GM19397 (cell line): ENCODE measurements at regions not wholly inside any gene's neighbourhood (a gene's known extent, or its start where the extent isn't known, plus 50 kb on each side); places are given as distances from the start of the nearest gene placed in this dataset.

Experiments used
- ATAC-seq: cut with Tn5 transposase; IDR thresholded peaks from one replicate; pipeline ENCODE4 v1.9.1; 2021; ENCODE audit warnings: mild to moderate bottlenecking, moderate library complexity; ENCODE audit not compliant: unreplicated experiment

GRCh38 chr16:56140645-56141044, 50.6 kb upstream of the GNAO1 start:
- ATAC-seq: no peak

GRCh38 chr16:56137269-56137668, 54.0 kb upstream of the GNAO1 start:
- no peak for ATAC-seq

GRCh38 chr16:56136256-56136655, 55.0 kb upstream of the GNAO1 start:
- ATAC-seq: no peak

- ATAC-seq: no peak
Measured at GRCh38 chr16:56134790-56135189, 56.5 kb upstream of the GNAO1 start.

DNA sequence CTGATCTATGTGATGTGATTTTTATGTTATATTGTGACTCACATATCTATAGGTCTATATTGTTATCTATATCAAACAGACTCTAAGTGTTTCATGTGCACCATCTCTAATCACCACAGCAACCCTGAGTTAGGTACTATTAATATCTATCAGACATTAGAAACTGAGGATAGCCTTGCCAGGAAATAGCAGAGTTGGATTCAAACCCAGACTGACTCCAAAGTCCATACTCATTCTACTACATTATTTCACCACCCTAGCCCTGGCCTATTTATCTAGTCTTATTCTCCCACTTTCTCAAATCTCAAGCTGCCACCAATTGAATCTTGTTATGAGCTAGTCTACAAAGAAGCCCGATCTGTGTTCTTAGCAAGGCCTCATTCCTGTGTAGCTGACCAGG, 65.4 kb upstream of the GNAO1 start:
- no peak for ATAC-seq

GRCh38 chr16:56122251-56122650, 69.0 kb upstream of the GNAO1 start:
- no peak for ATAC-seq

DNA sequence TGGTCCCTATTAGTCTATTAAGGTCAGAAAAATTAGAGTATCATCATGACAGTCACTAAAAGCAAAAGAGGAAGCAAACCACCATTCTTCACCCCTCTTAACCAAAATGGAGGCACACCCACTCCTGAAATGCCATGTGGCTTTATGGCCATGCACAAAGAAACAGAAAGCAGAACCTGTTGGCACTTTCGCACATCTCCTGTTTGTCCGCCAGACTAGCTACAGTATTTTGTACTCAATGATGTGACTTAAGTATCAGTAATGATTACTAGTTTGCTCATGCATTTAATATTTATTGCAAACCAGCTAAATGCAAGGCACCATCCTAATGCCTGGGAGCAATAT, 70.2 kb upstream of the GNAO1 start:
- no peak for ATAC-seq

- ATAC-seq: no peak
Measured at GRCh38 chr16:56120447-56121155, 70.7 kb upstream of the GNAO1 start.

DNA sequence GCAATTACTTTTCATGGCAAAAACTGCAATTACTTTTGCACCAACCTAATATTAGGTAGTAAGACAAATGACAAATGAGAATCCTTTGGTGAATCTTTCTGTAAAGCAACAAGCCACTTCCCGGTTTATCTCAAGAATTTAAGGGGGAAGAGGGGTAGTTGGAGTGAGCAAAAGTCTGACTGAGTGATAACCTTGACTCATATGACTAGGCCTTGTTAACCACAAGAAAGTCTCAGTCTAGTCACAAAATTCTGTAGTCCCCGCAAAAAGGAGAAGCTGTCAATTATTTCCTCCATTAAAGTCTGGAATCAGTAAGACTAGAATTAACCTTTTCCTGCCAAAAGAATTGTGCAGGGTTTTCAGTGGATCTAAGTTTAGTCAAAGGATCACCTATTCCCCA, 72.2 kb upstream of the GNAO1 start:
- ATAC-seq: no peak

- ATAC-seq: no peak
Measured at GRCh38 chr16:56116577-56116964, 74.7 kb upstream of the GNAO1 start.

DNA sequence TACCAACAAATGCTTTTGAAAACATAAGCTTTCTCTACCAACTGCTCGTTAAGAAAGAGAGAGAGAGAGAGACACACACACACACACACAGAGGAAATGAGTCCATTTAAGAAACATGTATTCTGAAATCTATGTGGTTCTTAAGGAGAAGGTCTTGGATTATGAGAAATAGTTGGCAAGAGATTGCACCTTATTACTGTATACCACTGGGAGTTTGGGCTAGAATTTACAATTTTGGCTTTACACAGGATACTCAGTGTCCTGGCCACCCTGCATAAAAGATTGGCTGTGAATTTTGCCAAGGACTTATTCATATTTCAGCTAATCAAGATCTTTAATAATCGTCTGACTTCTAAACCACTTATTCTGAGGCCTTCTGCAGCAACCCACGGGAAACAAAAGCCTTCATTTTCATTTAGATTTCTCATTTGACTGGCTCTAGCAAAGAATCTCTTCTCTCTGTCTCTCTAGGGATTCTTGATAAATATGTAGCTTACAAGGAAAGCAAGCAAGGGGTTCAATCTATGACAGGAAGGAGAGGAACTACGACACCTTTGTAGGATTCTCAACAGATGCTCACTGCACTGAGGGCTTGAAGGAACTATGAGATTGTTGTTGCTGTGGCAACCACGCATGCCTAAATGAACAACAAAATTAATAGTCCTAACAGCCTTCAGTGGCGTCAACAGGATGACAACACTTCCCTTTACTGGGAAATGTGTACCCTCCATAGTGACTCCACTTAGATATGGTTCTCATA, 75.3 kb upstream of the GNAO1 start:
- ATAC-seq: no peak

DNA sequence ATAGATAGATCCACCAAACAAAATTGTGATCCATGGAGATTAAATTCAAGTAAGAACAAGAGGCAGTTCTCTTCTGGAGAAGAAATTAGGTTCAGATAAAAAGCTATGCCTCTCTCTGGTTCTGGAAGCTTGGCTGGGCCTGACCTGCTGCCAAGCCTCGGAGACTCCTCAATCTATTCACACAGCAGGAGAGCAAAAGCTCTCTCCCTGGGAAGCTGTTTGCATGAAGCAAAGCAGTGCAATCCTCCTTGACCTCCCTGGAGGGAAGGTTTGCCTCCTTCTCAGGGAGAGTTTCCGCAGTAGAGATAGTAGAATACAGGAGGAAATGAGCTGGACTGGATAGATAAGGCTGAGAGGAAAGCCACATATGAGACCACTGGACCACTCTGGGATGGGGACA, 78.1 kb upstream of the GNAO1 start:
- no peak for ATAC-seq

- no peak for ATAC-seq
Measured at GRCh38 chr16:56111100-56111499, 80.2 kb upstream of the GNAO1 start.

- ATAC-seq: no peak
Measured at GRCh38 chr16:56109994-56110393, 81.3 kb upstream of the GNAO1 start.

- no peak for ATAC-seq
Measured at GRCh38 chr16:56109205-56109604, 82.1 kb upstream of the GNAO1 start.

DNA sequence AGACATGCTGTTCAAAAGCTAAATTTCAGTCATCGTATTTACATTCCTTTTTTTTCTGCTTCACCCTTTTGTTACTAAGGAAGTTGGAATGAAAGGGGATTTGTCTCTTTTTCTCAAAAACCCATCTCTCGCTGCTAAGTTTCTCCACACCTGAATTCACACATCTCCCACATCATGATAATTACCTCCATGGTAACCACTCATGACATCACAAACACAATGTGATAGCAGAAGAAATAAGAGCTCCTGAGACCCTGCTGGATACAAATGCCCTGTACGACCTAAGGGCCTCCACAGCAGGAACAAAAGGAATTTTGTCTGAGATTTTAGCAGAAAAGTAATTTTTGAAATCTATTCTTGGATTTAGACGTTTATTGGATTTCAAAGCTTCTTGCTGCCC, 82.6 kb upstream of the GNAO1 start:
- ATAC-seq: no peak

DNA sequence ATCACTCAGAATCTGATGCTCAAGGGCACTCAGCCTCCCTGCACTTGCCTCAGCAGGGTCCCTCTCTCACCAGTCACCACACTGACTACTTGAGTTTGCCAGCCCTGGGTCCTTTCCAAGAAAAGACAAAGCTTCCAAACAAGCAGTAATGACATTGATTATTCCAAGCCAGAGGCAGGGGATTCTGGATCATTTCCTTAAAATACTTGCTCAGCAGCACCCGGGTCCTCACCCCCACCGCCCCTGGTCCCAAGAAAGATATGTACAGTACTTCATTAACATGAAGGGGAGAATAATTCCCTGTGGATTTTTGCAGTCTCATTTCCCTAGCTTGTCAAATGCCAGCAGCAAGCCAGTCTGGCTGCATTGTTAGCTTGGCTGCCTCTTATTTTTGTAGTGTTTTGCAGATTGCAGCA, 83.2 kb upstream of the GNAO1 start:
- ATAC-seq: no peak

DNA sequence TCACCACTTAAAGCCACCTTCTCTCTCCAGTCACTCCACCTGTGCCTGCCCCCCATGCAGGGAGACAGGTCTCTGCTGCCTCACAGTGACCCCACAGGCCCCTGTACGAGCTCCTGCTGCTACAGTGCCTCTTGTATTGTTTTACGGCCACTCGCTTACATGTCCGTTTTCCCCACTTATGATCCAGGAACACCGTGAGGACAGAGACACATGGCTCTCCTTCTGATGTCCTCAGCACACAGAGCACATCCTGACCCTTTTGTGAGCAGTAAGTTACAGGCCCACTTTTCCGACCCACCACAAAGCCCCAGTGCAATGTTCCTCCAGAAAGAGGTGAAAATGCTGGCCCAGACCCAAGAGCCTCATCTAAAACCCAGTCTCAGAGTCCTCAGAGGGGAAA, 84.8 kb upstream of the GNAO1 start:
- no peak for ATAC-seq

DNA sequence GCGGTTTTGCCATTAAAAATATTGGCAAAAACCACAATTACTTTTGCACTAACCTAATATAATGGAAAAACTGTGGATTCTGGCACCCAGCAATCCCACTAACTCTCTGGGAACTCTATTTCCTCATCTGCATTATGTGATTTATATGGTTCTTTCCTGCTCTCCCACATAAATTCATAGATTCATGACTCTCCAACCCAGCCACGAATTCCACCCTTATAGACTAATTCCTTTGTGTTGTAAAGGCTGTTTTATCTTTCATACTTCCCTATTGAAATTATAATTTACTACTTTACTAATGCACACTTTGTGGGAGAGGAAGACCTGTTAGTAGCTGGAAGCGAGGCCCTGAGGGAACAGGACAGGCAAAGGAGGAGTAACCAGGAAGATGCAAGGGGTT, 88.4 kb upstream of the GNAO1 start:
- ATAC-seq: no peak

- ATAC-seq: no peak
Measured at GRCh38 chr16:56102183-56102686, 89.1 kb upstream of the GNAO1 start.

- ATAC-seq: no peak
Measured at GRCh38 chr16:56101480-56101879, 89.8 kb upstream of the GNAO1 start.

DNA sequence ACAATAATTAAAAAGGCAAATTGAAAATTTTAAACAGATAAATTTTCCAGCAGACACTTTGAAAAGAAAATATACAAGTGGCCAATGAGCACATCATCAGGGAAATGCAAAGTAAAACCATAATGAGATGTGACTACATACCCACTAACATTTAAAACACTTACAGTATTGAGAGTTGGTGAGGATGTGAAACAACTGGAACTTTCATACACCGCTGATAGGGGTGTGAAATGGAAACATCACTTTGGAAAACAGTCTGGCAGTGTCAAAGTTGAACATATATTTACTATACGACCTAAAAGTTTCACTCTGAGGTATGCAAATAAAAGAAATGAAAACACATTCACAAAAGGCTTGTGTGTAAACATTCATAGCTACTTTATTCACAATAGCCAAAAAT, 94.0 kb upstream of the GNAO1 start:
- ATAC-seq: no peak

- ATAC-seq: no peak
Measured at GRCh38 chr16:56094231-56094630, 97.1 kb upstream of the GNAO1 start.
